ENCODE measurements at regions not wholly inside any gene's neighbourhood (a gene's known extent, or its start where the extent isn't known, plus 50 kb on each side); places are given as distances from the start of the nearest gene placed in this dataset.

DNA sequence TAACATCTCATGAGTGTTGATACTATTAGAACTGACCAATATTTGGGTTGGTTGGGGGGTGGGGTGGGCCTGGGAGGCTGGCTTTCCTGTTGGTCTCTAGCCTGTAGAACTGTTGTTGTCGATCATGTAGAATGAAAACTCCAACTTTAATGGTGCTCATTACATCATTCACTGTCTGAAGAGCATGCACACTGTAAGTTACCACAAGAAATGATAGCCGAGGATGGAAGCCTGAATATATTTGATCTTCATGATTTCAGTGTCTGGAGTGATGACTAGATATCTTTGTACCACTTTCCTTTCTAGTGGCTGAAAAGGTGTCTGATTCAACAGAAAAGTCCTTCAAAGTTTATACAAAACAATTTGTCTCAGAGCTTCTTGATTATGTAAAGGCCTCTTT lies 123.6 kb downstream of the XCL2 start:
- no peak for DNase-seq
- Histone ChIP-seq H3K36me3 (replicated peaks) (no peaks in the 10 kb centered on the region), H3K27ac (no peak overlapping the region), H3K27me3 (replicated peaks) (no peaks in the 10 kb centered on the region), H3K4me3 (ENCODE audit: low read depth, low read length) (no peak overlapping the region)
- in situ Hi-C loops (cut with HindIII; ENCODE audit: low pct_ligation_motif_present, low sequenced_read_pairs), result no loop called here
- TF ChIP-seq, protein P1, sequence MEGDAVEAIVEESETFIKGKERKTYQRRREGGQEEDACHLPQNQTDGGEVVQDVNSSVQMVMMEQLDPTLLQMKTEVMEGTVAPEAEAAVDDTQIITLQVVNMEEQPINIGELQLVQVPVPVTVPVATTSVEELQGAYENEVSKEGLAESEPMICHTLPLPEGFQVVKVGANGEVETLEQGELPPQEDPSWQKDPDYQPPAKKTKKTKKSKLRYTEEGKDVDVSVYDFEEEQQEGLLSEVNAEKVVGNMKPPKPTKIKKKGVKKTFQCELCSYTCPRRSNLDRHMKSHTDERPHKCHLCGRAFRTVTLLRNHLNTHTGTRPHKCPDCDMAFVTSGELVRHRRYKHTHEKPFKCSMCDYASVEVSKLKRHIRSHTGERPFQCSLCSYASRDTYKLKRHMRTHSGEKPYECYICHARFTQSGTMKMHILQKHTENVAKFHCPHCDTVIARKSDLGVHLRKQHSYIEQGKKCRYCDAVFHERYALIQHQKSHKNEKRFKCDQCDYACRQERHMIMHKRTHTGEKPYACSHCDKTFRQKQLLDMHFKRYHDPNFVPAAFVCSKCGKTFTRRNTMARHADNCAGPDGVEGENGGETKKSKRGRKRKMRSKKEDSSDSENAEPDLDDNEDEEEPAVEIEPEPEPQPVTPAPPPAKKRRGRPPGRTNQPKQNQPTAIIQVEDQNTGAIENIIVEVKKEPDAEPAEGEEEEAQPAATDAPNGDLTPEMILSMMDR (IDR thresholded peaks at IDR 0.05; ENCODE audit: low read depth, low read length, missing control alignments), result no peak

- H3K4me3 ChIP-seq (ENCODE audit: low read depth, low read length), result no peak overlapping the region
- TF ChIP-seq, protein P1 (IDR thresholded peaks at IDR 0.05; ENCODE audit: low read depth, low read length, missing control alignments), result no peak
- H3K27me3 ChIP-seq (replicated peaks), result no peaks in the 10 kb centered on the region
- no peaks in the 10 kb centered on the region for H3K36me3 ChIP-seq (replicated peaks)
- H3K27ac ChIP-seq, result no peak overlapping the region
- no peak for DNase-seq
- in situ Hi-C loops (cut with HindIII; ENCODE audit: low pct_ligation_motif_present, low sequenced_read_pairs), result no loop called here
Measured at GRCh38 chr1:168419736-168420135, 124.1 kb downstream of the XCL2 start.

- H3K36me3 ChIP-seq (replicated peaks), result no peaks in the 10 kb centered on the region
- TF ChIP-seq, protein P1 (IDR thresholded peaks at IDR 0.05; ENCODE audit: low read depth, low read length, missing control alignments), result no peak
Measured at GRCh38 chr1:168416220-168416619, 127.6 kb downstream of the XCL2 start.

DNA sequence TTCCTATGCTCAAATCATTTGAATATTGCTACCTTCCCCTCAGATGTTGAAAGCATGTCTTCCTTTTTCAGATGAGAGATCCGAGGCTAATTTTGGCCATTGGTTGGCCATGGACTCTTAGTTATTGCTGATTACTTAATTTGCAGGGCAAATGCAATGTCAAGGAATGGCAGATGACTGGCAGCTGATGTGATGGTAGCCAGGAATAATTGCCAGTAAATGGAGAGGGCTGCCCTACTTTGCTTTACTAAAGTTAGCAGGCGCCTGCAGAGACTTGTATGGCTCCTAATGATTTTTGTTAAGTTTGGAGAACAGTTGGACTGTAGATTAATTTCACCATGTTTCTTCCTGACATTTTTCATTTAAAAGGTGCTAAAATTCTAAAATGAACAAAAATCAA lies 128.9 kb downstream of the XCL2 start:
- H3K36me3 ChIP-seq (replicated peaks), result no peaks in the 10 kb centered on the region
- no peak overlapping the region for H3K27ac ChIP-seq
- TF ChIP-seq, protein P1 (IDR thresholded peaks at IDR 0.05; ENCODE audit: low read depth, low read length, missing control alignments), result no peak
- no peak for DNase-seq
- no peak overlapping the region for H3K4me3 ChIP-seq (ENCODE audit: low read depth, low read length)
- H3K27me3 ChIP-seq (replicated peaks), result no peaks in the 10 kb centered on the region
- in situ Hi-C loops (cut with HindIII; ENCODE audit: low pct_ligation_motif_present, low sequenced_read_pairs), result no loop called here

More at GRCh38 chr1:168416220-168416619, 127.6 kb downstream of the XCL2 start:
- Histone ChIP-seq H3K27me3 (replicated peaks) (no peaks in the 10 kb centered on the region), H3K4me3 (ENCODE audit: low read depth, low read length) (no peak overlapping the region), H3K27ac (no peak overlapping the region)
- DNase-seq, result no peak
- in situ Hi-C loops (cut with HindIII; ENCODE audit: low pct_ligation_motif_present, low sequenced_read_pairs), result no loop called here

GRCh38 chr1:168410464-168410863 lies 129.8 kb downstream of the TBX19 start:
- in situ Hi-C loops (cut with HindIII; ENCODE audit: low pct_ligation_motif_present, low sequenced_read_pairs), result no loop called here
- no peaks in the 10 kb centered on the region for H3K27me3 ChIP-seq (replicated peaks)
- TF ChIP-seq, protein P1 (IDR thresholded peaks at IDR 0.05; ENCODE audit: low read depth, low read length, missing control alignments), result no peak
- H3K36me3 ChIP-seq (replicated peaks), result no peaks in the 10 kb centered on the region
- no peak overlapping the region for H3K27ac ChIP-seq
- no peak for DNase-seq
- H3K4me3 ChIP-seq (ENCODE audit: low read depth, low read length), result no peak overlapping the region

- no peaks in the 10 kb centered on the region for H3K36me3 ChIP-seq (replicated peaks)
- in situ Hi-C loops (cut with HindIII; ENCODE audit: low pct_ligation_motif_present, low sequenced_read_pairs), result no loop called here
- TF ChIP-seq, protein P1 (IDR thresholded peaks at IDR 0.05; ENCODE audit: low read depth, low read length, missing control alignments), result no peak
- DNase-seq, result peak; percentile 5
- H3K4me3 ChIP-seq (ENCODE audit: low read depth, low read length), result no peak overlapping the region
- no peak overlapping the region for H3K27ac ChIP-seq
- no peaks in the 10 kb centered on the region for H3K27me3 ChIP-seq (replicated peaks)
Measured at GRCh38 chr1:168408884-168409283, 128.2 kb downstream of the TBX19 start.
